Tibial nerve (tissue), 4 donors: ENCODE measurements at regions not wholly inside any gene's neighbourhood (a gene's known extent, or its start where the extent isn't known, plus 50 kb on each side); places are given as distances from the start of the nearest gene placed in this dataset.
A peak's percentile ranks its signal among the peaks of the same experiment; 100 is the strongest.
"Not testable (repeated sequence)": the region's sequence is repeated elsewhere in the genome, so short reads cannot be mapped to it uniquely, and the experiment has no call there.

Source experiments
- DNase-seq, 2 donors: peaks; one replicate each; pipeline ENCODE4 v3.0.0-alpha.2; 2019; ENCODE audit warnings: low spot score in 2 of 2
- H3K27ac ChIP-seq, 4 donors: fragments of 200-600 bp; sonication (generic) in 3 of 4; one replicate each; pipeline ENCODE4 v1.5.1; 2017 to 2019; ENCODE audit warnings: mild to moderate bottlenecking in 1 of 4
- H3K27me3 ChIP-seq, 2 donors: fragments of 200-600 bp; sonication (generic) in 1 of 2; one replicate each; pipeline versions ENCODE4 v1.5.1 to v1.6.0; 2017 to 2019
- H3K36me3 ChIP-seq, 3 donors: fragments of 200-600 bp; sonication (generic); one replicate each; pipeline ENCODE4 v1.5.1; 2018 to 2019
- H3K4me1 ChIP-seq, 4 donors: fragments of 200-600 bp; sonication (generic) in 3 of 4; one replicate each; pipeline ENCODE4 v1.5.1; 2017 to 2019
- H3K4me3 ChIP-seq, 4 donors: fragments of 200-600 bp; sonication (generic) in 3 of 4; one replicate each; pipeline ENCODE4 v1.5.1; 2017 to 2019; ENCODE audit warnings: mild to moderate bottlenecking in 1 of 4, moderate library complexity in 1 of 4
- H3K9me3 ChIP-seq, 4 donors: fragments of 200-600 bp; sonication (generic) in 3 of 4; one replicate each; pipeline ENCODE4 v1.5.1; 2017 to 2019
- CTCF ChIP-seq, 5 experiments: fragments of 200-600 bp in 3 of 5; fragments of 450-650 bp in 2 of 5; sonication (generic) in 3 of 5; IDR thresholded peaks; one replicate each; pipeline ENCODE4 v1.5.1; 2016 to 2019; ENCODE audit warnings: antibody characterized with exemption in 5 of 5, mild to moderate bottlenecking in 3 of 5, moderate library complexity in 2 of 5
- EP300 ChIP-seq, 2 donors: sonication (generic); formaldehyde crosslinking; IDR thresholded peaks; one replicate each; pipeline ENCODE4 v1.6.1; 2017; ENCODE audit warnings: antibody characterized with exemption in 2 of 2, mild to moderate bottlenecking in 1 of 2
- POLR2A ChIP-seq, 2 donors: fragments of 450-650 bp; IDR thresholded peaks; one replicate each; pipeline ENCODE4 v1.6.1; 2017; ENCODE audit warnings: antibody characterized with exemption in 2 of 2, mild to moderate bottlenecking in 2 of 2, moderate library complexity in 2 of 2
- WGBS, 2 donors: methylation state at CpG; one replicate each; pipeline ENCODE4 v1.1.5; 2018; 5-methylcytosine and 5-hydroxymethylcytosine counted together

GRCh38 chr11:33532257-33532656 is 168.4 kb downstream of the C11orf91 start:
- Histone ChIP-seq H3K36me3 (no peaks in the 10 kb centered on the region), H3K27ac (no peak overlapping the region)
- 88 to 92% methylated on average over 3 of the region's 3 CpGs for WGBS, 2 donors

GRCh38 chr11:33531743-33532181 is 168.9 kb downstream of the C11orf91 start:
- TF ChIP-seq POLR2A (IDR thresholded peaks at IDR 0.05) (no peak), CTCF (IDR thresholded peaks at IDR 0.05) (no peak), EP300 (IDR thresholded peaks at IDR 0.05) (no peak)
- 54 to 59% methylated on average over 8 of the region's 8 CpGs for WGBS, 2 donors
- peak overlapping the region in 1 of 4 donors; percentile 54 for H3K27ac ChIP-seq
- peaks cover 0 to 15% (median 0%) of the 10 kb centered on the region in 4 donors for H3K4me1 ChIP-seq
- no peaks in the 10 kb centered on the region for H3K27me3 ChIP-seq
- no peak for DNase-seq
- no peak overlapping the region for H3K4me3 ChIP-seq
- H3K9me3 ChIP-seq, result peaks cover 0 to 15% (median 0%) of the 10 kb centered on the region in 4 donors
- no peaks in the 10 kb centered on the region for H3K36me3 ChIP-seq

More at GRCh38 chr11:33532257-33532656, 168.4 kb downstream of the C11orf91 start:
- no peak overlapping the region for H3K4me3 ChIP-seq
- H3K27me3 ChIP-seq, result no peaks in the 10 kb centered on the region
- H3K9me3 ChIP-seq, result peaks cover 0 to 10% (median 0%) of the 10 kb centered on the region in 4 donors
- TF ChIP-seq EP300 (IDR thresholded peaks at IDR 0.05) (no peak), POLR2A (IDR thresholded peaks at IDR 0.05) (no peak), CTCF (IDR thresholded peaks at IDR 0.05) (no peak)
- peaks cover 0 to 15% (median 0%) of the 10 kb centered on the region in 4 donors for H3K4me1 ChIP-seq
- no peak for DNase-seq

- peaks cover 0 to 3% (median 0%) of the 10 kb centered on the region in 3 donors for H3K36me3 ChIP-seq
- H3K27ac ChIP-seq, result no peak overlapping the region
- TF ChIP-seq EP300 (IDR thresholded peaks at IDR 0.05) (no peak), CTCF (IDR thresholded peaks at IDR 0.05) (no peak), POLR2A (IDR thresholded peaks at IDR 0.05) (no peak)
- no peak overlapping the region for H3K4me3 ChIP-seq
- 74 to 75% methylated on average over 5 of the region's 5 CpGs for WGBS, 2 donors
- H3K9me3 ChIP-seq, result peaks cover 0 to 24% (median 0%) of the 10 kb centered on the region in 4 donors
- no peak for DNase-seq
- H3K4me1 ChIP-seq, result peaks cover 0 to 15% (median 0%) of the 10 kb centered on the region in 4 donors
- H3K27me3 ChIP-seq, result no peaks in the 10 kb centered on the region
Observed at GRCh38 chr11:33530815-33531214, 169.8 kb downstream of the C11orf91 start.

- Histone ChIP-seq H3K27ac (no peak overlapping the region), H3K27me3 (no peaks in the 10 kb centered on the region), H3K4me1 (peaks cover 0 to 15% (median 0%) of the 10 kb centered on the region in 4 donors), H3K36me3 (peaks cover 0 to 3% (median 0%) of the 10 kb centered on the region in 3 donors), H3K4me3 (no peak overlapping the region), H3K9me3 (peaks cover 0 to 22% (median 0%) of the 10 kb centered on the region in 4 donors)
- DNase-seq, result no peak
- 47 to 54% methylated on average over 2 of the region's 2 CpGs for WGBS, 2 donors
- TF ChIP-seq CTCF (IDR thresholded peaks at IDR 0.05) (no peak), POLR2A (IDR thresholded peaks at IDR 0.05) (no peak)
Observed at GRCh38 chr11:33529461-33529860, 171.2 kb downstream of the C11orf91 start.

- not testable (repeated sequence) for H3K27ac ChIP-seq, DNase-seq, H3K27me3 ChIP-seq, H3K36me3 ChIP-seq, H3K4me3 ChIP-seq
- 87 to 90% methylated on average over 4 of the region's 4 CpGs for WGBS, 2 donors
- Histone ChIP-seq H3K4me1 (peaks cover 0 to 11% (median 0%) of the 10 kb centered on the region in 4 donors), H3K9me3 (peaks cover 0 to 22% (median 0%) of the 10 kb centered on the region in 4 donors)
Observed at GRCh38 chr11:33527738-33528137, 172.9 kb downstream of the C11orf91 start.

- TF ChIP-seq CTCF (IDR thresholded peaks at IDR 0.05), result no peak
- no peak for TF ChIP-seq EP300 (IDR thresholded peaks at IDR 0.05)
- TF ChIP-seq POLR2A (IDR thresholded peaks at IDR 0.05), result no peak
Observed at GRCh38 chr11:33525789-33526188, 174.8 kb downstream of the C11orf91 start.

More at GRCh38 chr11:33525789-33526188, 174.8 kb downstream of the C11orf91 start:
- H3K27ac ChIP-seq, result no peak overlapping the region
- peaks cover 0 to 22% (median 0%) of the 10 kb centered on the region in 4 donors for H3K9me3 ChIP-seq
- DNase-seq, result no peak
- H3K27me3 ChIP-seq, result no peaks in the 10 kb centered on the region
- H3K4me1 ChIP-seq, result no peaks in the 10 kb centered on the region
- H3K4me3 ChIP-seq, result no peak overlapping the region
- peaks cover 0 to 3% (median 0%) of the 10 kb centered on the region in 3 donors for H3K36me3 ChIP-seq
- 83 to 94% methylated on average over 4 of the region's 4 CpGs for WGBS, 2 donors
